IMR-90 (cell line): ENCODE measurements at regions not wholly inside any gene's neighbourhood (a gene's known extent, or its start where the extent isn't known, plus 50 kb on each side); places are given as distances from the start of the nearest gene placed in this dataset.

Experiments used
- ATAC-seq: fragments of 200-7000 bp; cut with Tn5 transposase; 2 replicates; pipeline ENCODE4 v1.9.1; 2020; ENCODE audit warnings: low read depth, mild to moderate bottlenecking, moderate library complexity
- BruUV-seq: library from RNA; stranded (reverse); fragments of 400-500 nt; replicated peaks from 2 replicates; lab custom pipeline; 2021; lab: Mats Ljungman, UMichigan
- CTCF ChIA-PET: fragments of 300-600 bp; formaldehyde crosslinking; extraction: SDS; loops from one replicate; lab custom pipeline; 2021; ENCODE audit warnings: antibody characterized with exemption; lab: Yijun Ruan, JAX
- POLR2A ChIA-PET: fragments of 300-600 bp; sonication (Branson Sonifier 250); formaldehyde crosslinking; loops from one replicate; lab custom pipeline; 2022; ENCODE audit warnings: antibody characterized with exemption; ENCODE audit not compliant: unreplicated experiment; lab: Charles Lee
- DNase-seq: peaks from one replicate; pipeline ENCODE4 v3.0.0; 2013
- H2AFZ ChIP-seq: replicated peaks from 2 replicates; pipeline ENCODE3; 2013; ENCODE audit warnings: low read length, mild to moderate bottlenecking; ENCODE audit not compliant: poor library complexity
- H2AK5ac ChIP-seq: 2 replicates; pipeline ENCODE4 v1.6.1; 2013; ENCODE audit warnings: low read depth, low read length, inconsistent platforms
- H2AK9ac ChIP-seq: replicated peaks from 2 replicates; pipeline ENCODE3; 2013; ENCODE audit warnings: mild to moderate bottlenecking, low read depth, low read length, moderate library complexity; ENCODE audit not compliant: poor library complexity
- H2BK120ac ChIP-seq: 2 replicates; pipeline ENCODE4 v1.6.1; 2013; ENCODE audit warnings: low read depth, low read length, inconsistent platforms
- H2BK15ac ChIP-seq: 3 replicates; pipeline ENCODE4 v1.6.1; 2013; ENCODE audit warnings: low read depth, low read length, inconsistent platforms
- H2BK20ac ChIP-seq: 2 replicates; pipeline ENCODE4 v1.6.1; 2013; ENCODE audit warnings: low read depth, mild to moderate bottlenecking, inconsistent platforms, low read length, moderate library complexity
- H2BK5ac ChIP-seq: 2 replicates; pipeline ENCODE4 v1.6.1; 2013; ENCODE audit warnings: mild to moderate bottlenecking, low read depth, low read length, inconsistent platforms; ENCODE audit not compliant: poor library complexity, severe bottlenecking
- H3K14ac ChIP-seq: replicated peaks from 2 replicates; pipeline ENCODE4 v1.6.1; 2013; ENCODE audit warnings: low read depth, low read length, inconsistent platforms
- H3K18ac ChIP-seq: 2 replicates; pipeline ENCODE4 v1.6.1; 2013; ENCODE audit warnings: low read depth, low read length, control low read depth
- H3K23ac ChIP-seq: 2 replicates; pipeline ENCODE4 v1.6.1; 2013; ENCODE audit warnings: low read depth, low read length, inconsistent platforms
- H3K27ac ChIP-seq: 2 replicates; pipeline ENCODE4 v1.5.1; 2013; ENCODE audit warnings: mild to moderate bottlenecking, control low read depth, low read length; ENCODE audit not compliant: insufficient read depth
- H3K27me3 ChIP-seq: 2 replicates; pipeline ENCODE4 v1.6.1; 2013; ENCODE audit warnings: low read length; ENCODE audit not compliant: control insufficient read depth, insufficient read depth
- H3K36me3 ChIP-seq: 2 replicates; pipeline ENCODE4 v1.6.1; 2013; ENCODE audit warnings: low read length, mixed read lengths; ENCODE audit not compliant: control insufficient read depth, insufficient read depth
- H3K4ac ChIP-seq: 2 replicates; pipeline ENCODE4 v1.6.1; 2013; ENCODE audit warnings: low read depth, low read length, inconsistent platforms
- H3K4me1 ChIP-seq: 2 replicates; pipeline ENCODE4 v1.6.1; 2013; ENCODE audit warnings: low read length, mixed read lengths; ENCODE audit not compliant: control insufficient read depth, insufficient read depth
- H3K4me2 ChIP-seq: 2 replicates; pipeline ENCODE4 v1.6.1; 2013; ENCODE audit warnings: low read depth, mild to moderate bottlenecking, control low read depth, low read length, moderate library complexity
- H3K4me3 ChIP-seq: 2 replicates; pipeline ENCODE4 v1.5.1; 2013; ENCODE audit warnings: low read depth, mild to moderate bottlenecking, control low read depth, low read length, moderate library complexity; ENCODE audit not compliant: insufficient read depth
- H3K56ac ChIP-seq: 2 replicates; pipeline ENCODE4 v1.6.1; 2013; ENCODE audit warnings: low read length, inconsistent platforms; ENCODE audit not compliant: insufficient read depth; ENCODE audit errors: extremely low read depth
- H3K79me1 ChIP-seq, 2 experiments: 2 replicates each; pipeline ENCODE4 v1.6.1; 2013; ENCODE audit warnings: low read length in 2 of 2, inconsistent platforms in 1 of 2, low read depth in 1 of 2
- H3K9ac ChIP-seq: 2 replicates; pipeline ENCODE4 v1.6.1; 2013; ENCODE audit warnings: low read depth, low read length, control low read depth
- H3K9me1 ChIP-seq: 2 replicates; pipeline ENCODE4 v1.6.1; 2013; ENCODE audit warnings: low read length, inconsistent platforms; ENCODE audit not compliant: insufficient read depth
- H3K9me3 ChIP-seq: 2 replicates; pipeline ENCODE4 v1.6.1; 2013; ENCODE audit warnings: low read length; ENCODE audit not compliant: control insufficient read depth, insufficient read depth
- H4K20me1 ChIP-seq: 2 replicates; pipeline ENCODE4 v1.6.1; 2013; ENCODE audit warnings: low read length, inconsistent platforms; ENCODE audit not compliant: insufficient read depth
- H4K5ac ChIP-seq: 2 replicates; pipeline ENCODE4 v1.6.1; 2013; ENCODE audit warnings: mild to moderate bottlenecking, low read depth, low read length, control low read depth
- H4K8ac ChIP-seq, 2 experiments: 2 replicates each; pipeline ENCODE4 v1.6.1; 2013; ENCODE audit warnings: low read depth in 2 of 2, low read length in 2 of 2, control low read depth in 1 of 2, inconsistent platforms in 1 of 2
- H4K91ac ChIP-seq: 2 replicates; pipeline ENCODE4 v1.6.1; 2013; ENCODE audit warnings: low read depth, low read length, inconsistent platforms; ENCODE audit not compliant: insufficient read depth
- BHLHE40 ChIP-seq: fragments of 150-350 bp; IDR thresholded peaks from 2 replicates; pipeline ENCODE4 v1.6.1; 2016; ENCODE audit warnings: mild to moderate bottlenecking, low read depth, low read length
- USF2 ChIP-seq: fragments of 150-350 bp; IDR thresholded peaks from 2 replicates; pipeline ENCODE4 v1.6.1; 2017; ENCODE audit warnings: mild to moderate bottlenecking, antibody characterized with exemption, low read length, low read depth
- WGBS, 2 experiments: methylation state at CpG; one replicate each; pipeline versions ENCODE4 v1.1.5 to v1.1.7; 2013; ENCODE audit warnings: missing lambda C conversion rate in 2 of 2; ENCODE audit not compliant: insufficient read length in 1 of 2; ENCODE audit errors: extremely low coverage in 2 of 2; 5-methylcytosine and 5-hydroxymethylcytosine counted together
- dilution Hi-C: fragments of 300-500 bp; cut with HindIII; formaldehyde crosslinking; loops from one replicate; pipeline ENCODE4 v1.14.3; 2018; ENCODE audit warnings: low sequenced_read_pairs; ENCODE audit not compliant: unreplicated experiment
- in situ Hi-C: fragments of 300-500 bp; cut with MboI; formaldehyde crosslinking; loops from 3 replicates; pipeline ENCODE4 v1.14.3; 2019; ENCODE audit warnings: low sequenced_read_pairs, inconsistent platforms, mixed read lengths
- intact Hi-C: fragments of 100-400 bp; cut with micrococcal nuclease; formaldehyde crosslinking; loops from 2 replicates; pipeline ENCODE4 v1.10.0; 2022
- TF ChIP-seq, protein P1 (sequence below): fragments of 150-350 bp; IDR thresholded peaks from 2 replicates; pipeline ENCODE4 v1.6.1; 2016; ENCODE audit warnings: low read depth, mild to moderate bottlenecking, low read length, moderate library complexity, borderline replicate concordance

DNA sequence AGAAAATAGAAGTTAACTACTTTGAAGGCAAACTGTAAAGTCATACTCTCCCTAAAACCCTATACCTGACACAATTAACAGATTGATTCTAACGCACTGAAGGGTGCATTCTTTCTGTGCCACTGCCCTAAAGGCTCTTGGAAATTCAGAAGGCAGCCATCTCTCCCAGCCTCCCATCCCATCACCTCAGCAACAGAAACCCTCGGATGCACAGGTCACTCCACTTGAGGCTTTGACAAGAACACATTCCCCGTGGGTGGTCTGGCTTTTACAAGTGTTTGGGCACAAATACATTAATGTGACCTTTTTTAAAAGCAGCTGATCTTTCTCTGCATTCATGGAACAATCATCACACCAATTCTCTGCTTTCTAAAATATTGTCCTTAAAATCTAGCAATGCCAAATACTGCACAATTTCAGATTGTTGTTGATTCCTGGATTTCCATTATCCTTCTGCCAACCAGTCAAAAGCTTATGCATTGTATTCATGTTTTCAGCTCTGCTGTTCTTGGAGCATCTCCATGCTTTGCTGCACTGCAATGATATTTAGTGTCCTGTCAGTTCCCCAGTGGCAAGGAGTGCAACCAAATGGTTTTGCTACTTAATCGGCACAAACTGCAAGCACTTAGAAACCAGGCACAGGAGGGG, 175.6 kb downstream of the TMEM161B start:
- H3K4me1 ChIP-seq: no peaks in the 10 kb centered on the region
- H3K9me1 ChIP-seq: no peaks in the 10 kb centered on the region
- H2BK120ac ChIP-seq: no peak overlapping the region
- H2BK5ac ChIP-seq: no peak overlapping the region
- H3K27ac ChIP-seq: no peak overlapping the region
- H3K4me2 ChIP-seq: no peak overlapping the region
- in situ Hi-C loops: no loop called here
- DNase-seq: no peak
- no peaks in the 10 kb centered on the region for H3K36me3 ChIP-seq
- no peak overlapping the region for H3K56ac ChIP-seq
- intact Hi-C loops: no loop called here
- WGBS, 2 experiments: 0% methylated on average over 2 of the region's 4 CpGs; no CpG with 5 or more reads in 1 of the 2 experiments
- no peak overlapping the region for H3K23ac ChIP-seq
- H3K18ac ChIP-seq: no peak overlapping the region
- ATAC-seq: no peak
- no TSS peak for BruUV-seq
- POLR2A ChIA-PET: no interaction called here
- no peaks in the 10 kb centered on the region for H4K20me1 ChIP-seq
- H4K91ac ChIP-seq: no peak overlapping the region
- H4K5ac ChIP-seq: no peak overlapping the region
- no peaks in the 10 kb centered on the region for H3K27me3 ChIP-seq
- no peak overlapping the region for H2BK20ac ChIP-seq
- H2BK15ac ChIP-seq: no peak overlapping the region
- dilution Hi-C loops: no loop called here
- H3K4ac ChIP-seq: no peak overlapping the region
- TF ChIP-seq USF2 (no peak), BHLHE40 (no peak)
- TF ChIP-seq, protein P1, sequence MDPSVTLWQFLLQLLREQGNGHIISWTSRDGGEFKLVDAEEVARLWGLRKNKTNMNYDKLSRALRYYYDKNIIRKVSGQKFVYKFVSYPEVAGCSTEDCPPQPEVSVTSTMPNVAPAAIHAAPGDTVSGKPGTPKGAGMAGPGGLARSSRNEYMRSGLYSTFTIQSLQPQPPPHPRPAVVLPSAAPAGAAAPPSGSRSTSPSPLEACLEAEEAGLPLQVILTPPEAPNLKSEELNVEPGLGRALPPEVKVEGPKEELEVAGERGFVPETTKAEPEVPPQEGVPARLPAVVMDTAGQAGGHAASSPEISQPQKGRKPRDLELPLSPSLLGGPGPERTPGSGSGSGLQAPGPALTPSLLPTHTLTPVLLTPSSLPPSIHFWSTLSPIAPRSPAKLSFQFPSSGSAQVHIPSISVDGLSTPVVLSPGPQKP: no peak
- no peak overlapping the region for H2AK5ac ChIP-seq
- no peak overlapping the region for H4K8ac ChIP-seq
- CTCF ChIA-PET: no interaction called here
- no peaks in the 10 kb centered on the region; the same call in 1 of the 2 replicates for H3K9me3 ChIP-seq
- no peak overlapping the region for H2AFZ ChIP-seq
- H3K14ac ChIP-seq: no peak overlapping the region
- no peak overlapping the region for H2AK9ac ChIP-seq
- no peaks in the 10 kb centered on the region for H3K79me1 ChIP-seq
- no peak overlapping the region for H3K4me3 ChIP-seq
- no peak overlapping the region for H3K9ac ChIP-seq
